NCI-H345 (cell line): ENCODE measurements at regions not wholly inside any gene's neighbourhood (a gene's known extent, or its start where the extent isn't known, plus 50 kb on each side); places are given as distances from the start of the nearest gene placed in this dataset.
"Not testable (repeated sequence)": the region's sequence is repeated elsewhere in the genome, so short reads cannot be mapped to it uniquely, and the experiment has no call there.

Experiments used
- DNase-seq: peaks from one replicate; lab custom pipeline; 2025; lab: John Stamatoyannopoulos, UW

DNA sequence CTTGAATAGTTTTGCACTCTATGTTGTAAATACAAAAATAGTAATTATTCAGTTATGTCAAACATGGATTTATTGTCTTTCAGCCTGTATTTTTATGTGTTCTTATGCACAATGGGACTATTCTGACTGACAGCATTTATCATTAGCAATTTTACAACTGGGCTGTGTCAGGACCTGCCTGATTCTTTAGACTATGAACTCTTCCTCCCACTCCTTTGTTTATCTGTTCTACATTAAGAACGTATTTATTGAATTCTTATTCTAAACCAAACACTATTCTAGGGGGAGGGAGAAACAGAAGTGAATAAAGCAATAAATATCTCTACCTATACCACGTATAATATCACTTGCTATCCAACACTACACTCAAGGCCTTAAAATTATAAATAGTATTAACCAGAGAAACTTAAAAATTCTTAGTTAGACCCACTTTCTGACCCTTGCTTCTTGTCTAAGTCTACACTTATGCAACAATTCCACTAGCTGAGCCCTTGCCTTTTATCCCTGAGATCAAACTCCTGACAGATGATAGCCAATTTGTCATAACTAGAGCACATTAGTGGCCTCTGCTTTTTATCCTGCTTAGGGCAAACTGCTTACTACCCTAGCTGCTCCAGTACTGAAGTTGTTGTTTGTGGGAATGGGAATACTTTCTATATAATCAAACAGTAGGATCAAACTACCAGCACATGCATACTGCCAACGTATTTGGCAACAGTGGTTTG, 494.3 kb downstream of the BRINP3 start:
- no peak for DNase-seq

DNA sequence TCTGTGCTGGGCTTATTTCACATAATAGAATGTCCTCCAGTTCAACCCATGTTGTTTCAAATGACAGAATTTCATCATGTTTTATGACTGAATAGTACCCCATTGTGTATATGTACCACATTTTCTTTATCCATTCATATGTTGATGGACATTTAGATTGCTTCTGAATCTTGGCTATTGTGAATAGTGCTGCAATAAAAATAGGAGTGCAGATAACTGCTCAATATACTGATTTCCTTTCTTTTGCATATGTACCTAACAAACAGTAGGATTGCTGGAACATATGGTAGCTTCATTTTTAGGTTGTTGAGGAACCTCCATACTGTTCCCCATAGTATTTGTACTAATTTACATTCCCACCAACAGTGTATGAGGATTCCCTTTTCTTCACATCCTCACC, 491.1 kb downstream of the BRINP3 start:
- DNase-seq = no peak

- no peak for DNase-seq
These were observed 490.2 kb downstream of the BRINP3 start for GRCh38 chr1:189987509-189987908.

DNA sequence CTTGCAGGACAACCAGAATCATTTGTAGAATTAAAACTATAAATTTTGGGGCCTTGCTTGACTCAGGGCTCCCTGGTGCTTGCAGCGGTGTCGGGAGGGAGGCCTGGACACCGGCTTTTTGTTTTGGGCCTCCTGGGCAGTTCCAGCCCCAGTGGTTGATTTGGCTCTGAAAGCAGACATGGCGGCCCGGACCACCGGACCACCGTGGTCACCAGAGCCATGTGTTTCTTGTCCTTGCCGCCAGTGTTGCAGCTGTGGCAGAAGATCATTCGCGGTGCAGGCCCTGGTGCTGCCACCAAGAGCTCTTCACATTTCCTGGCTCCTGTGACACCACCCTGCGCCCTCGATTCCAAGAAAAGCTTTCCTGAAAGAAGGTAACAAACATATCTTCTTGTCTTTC, 484.8 kb downstream of the BRINP3 start:
- DNase-seq = no peak

DNA sequence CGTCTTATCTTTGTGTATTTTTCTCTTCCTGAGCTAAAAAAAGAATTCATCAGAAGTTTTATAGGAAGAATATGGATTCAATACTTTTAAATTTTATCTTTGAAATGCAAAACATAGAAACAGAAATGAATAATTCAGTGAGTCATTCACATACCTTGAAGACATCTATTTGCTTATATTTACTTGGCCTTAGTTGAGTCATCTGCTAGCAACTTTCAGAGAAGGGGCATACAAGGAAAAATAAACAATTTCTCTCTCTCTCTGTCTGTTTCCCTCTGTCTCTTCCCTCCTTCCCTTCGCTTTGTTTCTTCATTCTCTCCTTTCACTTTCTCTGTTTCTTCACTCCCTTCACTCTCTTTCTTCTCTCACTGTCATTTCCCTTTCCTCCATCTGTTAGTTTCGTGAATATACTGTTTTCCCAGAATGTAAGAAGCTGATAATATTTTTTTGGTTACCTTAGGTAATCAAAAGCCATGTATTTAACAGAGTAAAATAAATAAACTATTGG, 477.2 kb downstream of the BRINP3 start:
- no peak for DNase-seq

DNA sequence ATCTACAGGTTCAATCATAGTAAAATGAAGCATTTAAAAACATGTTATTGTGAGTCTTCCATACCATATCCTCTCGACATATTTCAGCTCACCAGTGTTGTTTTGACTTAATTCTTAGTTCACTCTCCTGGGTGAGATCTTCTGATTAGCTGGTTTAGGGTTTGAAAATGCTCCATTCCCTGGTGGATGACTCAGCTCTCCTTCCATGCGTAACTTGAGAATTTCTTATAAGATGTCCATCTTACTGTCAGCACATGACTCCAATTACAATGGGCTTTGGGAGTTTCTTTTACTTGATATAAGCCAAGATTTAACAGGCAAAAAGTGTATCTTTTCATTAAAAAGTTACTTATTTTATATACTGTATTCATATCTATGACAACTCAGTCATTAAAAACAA, 476.5 kb downstream of the BRINP3 start:
- DNase-seq = no peak

DNA sequence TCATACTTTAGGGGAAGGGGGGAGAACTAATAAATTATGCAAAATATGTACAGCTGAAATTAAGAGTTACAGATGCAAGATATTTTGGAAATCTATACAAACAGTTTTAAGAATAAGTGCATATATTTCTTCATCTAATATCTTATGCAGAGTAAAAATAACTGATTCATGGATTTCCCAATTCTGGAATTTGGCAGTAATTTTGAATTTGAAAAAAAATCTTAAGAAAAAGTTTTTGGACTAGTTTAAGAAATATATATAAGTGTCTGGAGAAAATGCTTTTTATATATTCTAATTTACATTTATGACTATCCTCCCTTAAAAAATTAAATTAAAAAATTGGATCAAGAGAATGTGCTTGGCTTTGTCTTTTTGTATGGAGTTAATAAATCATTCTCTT, 474.3 kb downstream of the BRINP3 start:
- no peak for DNase-seq

GRCh38 chr1:190011585-190011984, 466.1 kb downstream of the BRINP3 start:
- no peak for DNase-seq

- DNase-seq = not testable (repeated sequence)
These were observed 458.5 kb downstream of the BRINP3 start for GRCh38 chr1:190019151-190019550.

DNA sequence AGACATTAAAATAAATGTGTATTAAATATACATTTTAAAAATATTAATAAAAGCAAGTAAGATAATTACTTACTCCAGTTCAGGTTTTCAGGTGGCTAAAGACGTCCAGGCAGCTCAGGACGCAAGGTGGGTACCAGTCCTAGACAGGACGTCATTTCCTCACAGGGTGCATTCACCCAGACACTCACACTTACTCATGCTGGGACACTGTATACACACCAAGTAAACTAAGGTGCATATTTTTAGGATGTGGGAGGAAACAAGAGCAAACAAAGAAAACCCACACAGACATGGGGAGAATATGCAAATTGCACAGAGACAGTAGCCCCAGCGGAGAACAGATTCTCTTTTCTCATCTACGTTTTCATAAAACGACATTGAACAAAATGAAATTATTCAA, 457.9 kb downstream of the BRINP3 start:
- DNase-seq = no peak

DNA sequence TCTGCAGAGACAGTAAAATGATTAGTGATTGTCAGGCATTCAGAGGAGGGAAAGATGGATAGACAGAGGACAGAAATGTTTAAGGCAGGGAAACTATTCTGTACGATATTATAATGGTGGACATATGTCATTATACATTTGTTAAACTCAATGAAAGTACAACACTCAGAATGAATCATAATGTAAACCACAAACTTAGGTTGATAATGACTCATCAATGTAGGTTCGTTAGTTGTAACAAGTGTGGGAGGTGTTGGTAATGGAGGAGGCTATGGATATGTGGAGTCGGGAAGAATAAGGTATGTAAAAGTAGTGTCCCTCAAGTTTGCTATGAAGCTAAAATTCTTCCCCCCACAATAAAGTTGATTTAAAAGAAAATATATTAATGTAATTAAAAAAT, 455.0 kb downstream of the BRINP3 start:
- DNase-seq = no peak

- DNase-seq = no peak
These were observed 448.2 kb downstream of the BRINP3 start for GRCh38 chr1:190029441-190029840.

DNA sequence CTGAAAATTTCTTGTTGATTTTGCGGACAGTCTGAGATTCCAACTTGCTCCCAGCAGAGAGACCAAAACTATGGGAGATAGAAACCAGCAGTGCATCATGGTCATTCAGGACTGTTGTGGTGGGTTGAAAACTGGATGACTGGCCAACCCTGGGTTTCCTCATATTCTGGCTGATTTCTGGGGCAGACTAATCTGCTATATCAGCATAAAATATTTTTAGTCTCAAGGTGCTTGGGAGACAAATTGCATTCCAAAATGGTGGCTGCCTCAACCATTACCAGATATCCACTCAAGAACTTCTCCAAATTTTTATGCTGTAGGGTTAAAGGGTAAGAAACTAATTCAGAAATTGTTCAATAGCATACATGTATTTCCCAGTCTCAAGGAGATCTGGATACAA, 434.0 kb downstream of the BRINP3 start:
- no peak for DNase-seq

DNA sequence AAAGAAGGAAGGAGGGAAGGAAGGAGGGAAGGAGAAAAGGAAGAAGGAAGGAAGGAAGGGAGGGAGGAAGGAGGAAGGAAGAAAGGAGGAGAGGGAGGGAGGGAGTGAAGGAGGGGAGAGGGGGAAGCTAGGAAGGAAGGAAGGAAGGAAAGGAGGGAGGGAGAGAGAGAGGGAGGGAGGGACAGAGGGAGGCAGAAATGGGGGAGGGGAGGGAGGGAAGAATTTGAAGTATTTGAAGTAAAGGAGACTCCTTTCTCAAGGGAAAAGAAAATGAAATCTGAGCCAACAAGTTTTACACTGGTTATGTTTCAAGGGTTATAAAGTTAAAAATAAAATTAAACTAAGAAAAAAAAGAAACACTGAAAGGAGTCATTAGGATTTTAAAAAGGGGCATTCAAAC, 431.4 kb downstream of the BRINP3 start:
- no peak for DNase-seq
